D721Med (cell line): ENCODE measurements at regions not wholly inside any gene's neighbourhood (a gene's known extent, or its start where the extent isn't known, plus 50 kb on each side); places are given as distances from the start of the nearest gene placed in this dataset.
A peak's percentile ranks its signal among the peaks of the same experiment; 100 is the strongest.

Experiments used
- DNase-seq: peaks from one replicate; pipeline ENCODE4 v3.0.0; 2011; ENCODE audit warnings: low spot score; ENCODE audit not compliant: insufficient read length
- FAIRE-seq: peaks from 2 replicates; lab custom pipeline; 2011; peaks lifted over from hg19 to GRCh38; lab: Jason Lieb, UNC
- CTCF ChIP-seq: IDR thresholded peaks from 2 replicates; pipeline ENCODE4 v1.5.1; 2012; ENCODE audit warnings: mild to moderate bottlenecking, control low read depth; ENCODE audit not compliant: insufficient read depth; ENCODE audit errors: missing control alignments

GRCh38 chr13:34719060-34719875, 222.8 kb upstream of the NBEA start:
- no peak for TF ChIP-seq CTCF
- DNase-seq (no peak), FAIRE-seq (peak; percentile 82)

GRCh38 chr13:34720618-34721017, 221.5 kb upstream of the NBEA start:
- no peak for TF ChIP-seq CTCF
- FAIRE-seq (no peak), DNase-seq (no peak)

- no peak for TF ChIP-seq CTCF
- DNase-seq (no peak), FAIRE-seq (peak; percentile 16)
Measured at GRCh38 chr13:34721631-34722595, 220.2 kb upstream of the NBEA start.

- no peak for TF ChIP-seq CTCF
- FAIRE-seq: no peak
- DNase-seq: no peak
Measured at GRCh38 chr13:34722922-34723321, 219.1 kb upstream of the NBEA start.

- no peak for TF ChIP-seq CTCF
- DNase-seq: no peak
- no peak for FAIRE-seq
Measured at GRCh38 chr13:34730961-34731360, 211.1 kb upstream of the NBEA start.

GRCh38 chr13:34731486-34731885, 210.6 kb upstream of the NBEA start:
- DNase-seq: no peak

More at GRCh38 chr13:34731486-34731885, 210.6 kb upstream of the NBEA start:
- TF ChIP-seq CTCF: no peak
- peak; percentile 88 for FAIRE-seq
